ENCODE measurements at regions not wholly inside any gene's neighbourhood (a gene's known extent, or its start where the extent isn't known, plus 50 kb on each side); places are given as distances from the start of the nearest gene placed in this dataset.

- Histone ChIP-seq H3K27me3 (ENCODE audit: low read depth) (no peaks in the 10 kb centered on the region), H3K27ac (no peak overlapping the region), H3K36me3 (no peaks in the 10 kb centered on the region), H3K4me3 (no peak overlapping the region), H3K9me3 (no peaks in the 10 kb centered on the region), H3K4me1 (no peaks in the 10 kb centered on the region)
- no peak for TF ChIP-seq CTCF (IDR thresholded peaks at IDR 0.05)
- no peak for ATAC-seq
- DNase-seq = no peak
- intact Hi-C loops (cut with DNase I) = no loop called here
Observed at GRCh38 chr4:175871774-175872405, 59.8 kb upstream of the GPM6A start.

GRCh38 chr4:175873707-175874106 is 61.6 kb upstream of the GPM6A start:
- H3K27me3 ChIP-seq (ENCODE audit: low read depth) = no peaks in the 10 kb centered on the region
- H3K4me1 ChIP-seq = no peaks in the 10 kb centered on the region
- H3K4me3 ChIP-seq = no peak overlapping the region
- H3K36me3 ChIP-seq = no peaks in the 10 kb centered on the region
- no peak for TF ChIP-seq CTCF (IDR thresholded peaks at IDR 0.05)
- DNase-seq (no peak), ATAC-seq (no peak)
- no peaks in the 10 kb centered on the region for H3K9me3 ChIP-seq
- intact Hi-C loops (cut with DNase I) = no loop called here
- no peak overlapping the region for H3K27ac ChIP-seq

GRCh38 chr4:175874306-175874705 is 62.2 kb upstream of the GPM6A start:
- TF ChIP-seq CTCF (IDR thresholded peaks at IDR 0.05) = no peak
- Histone ChIP-seq H3K27me3 (ENCODE audit: low read depth) (no peaks in the 10 kb centered on the region), H3K36me3 (no peaks in the 10 kb centered on the region), H3K9me3 (no peaks in the 10 kb centered on the region), H3K4me3 (no peak overlapping the region), H3K4me1 (no peaks in the 10 kb centered on the region), H3K27ac (no peak overlapping the region)
- intact Hi-C loops (cut with DNase I) = no loop called here
- DNase-seq (no peak), ATAC-seq (no peak)

GRCh38 chr4:175875993-175876771 is 64.1 kb upstream of the GPM6A start:
- Histone ChIP-seq H3K4me3 (no peak overlapping the region), H3K27me3 (ENCODE audit: low read depth) (no peaks in the 10 kb centered on the region), H3K27ac (no peak overlapping the region), H3K36me3 (no peaks in the 10 kb centered on the region), H3K4me1 (no peaks in the 10 kb centered on the region), H3K9me3 (no peaks in the 10 kb centered on the region)
- intact Hi-C loops (cut with DNase I) = no loop called here
- DNase-seq (no peak), ATAC-seq (no peak)
- no peak for TF ChIP-seq CTCF (IDR thresholded peaks at IDR 0.05)

GRCh38 chr4:175882891-175883290 is 70.8 kb upstream of the GPM6A start:
- Histone ChIP-seq H3K27ac (no peak overlapping the region), H3K27me3 (ENCODE audit: low read depth) (no peaks in the 10 kb centered on the region), H3K4me3 (no peak overlapping the region), H3K9me3 (no peaks in the 10 kb centered on the region), H3K4me1 (no peaks in the 10 kb centered on the region), H3K36me3 (no peaks in the 10 kb centered on the region)
- intact Hi-C loops (cut with DNase I) = no loop called here
- TF ChIP-seq CTCF (IDR thresholded peaks at IDR 0.05) = no peak
- ATAC-seq (no peak), DNase-seq (no peak)

All from lower lobe of right lung (tissue), 2 donors.